Loucy (cell line): ENCODE measurements at regions not wholly inside any gene's neighbourhood (a gene's known extent, or its start where the extent isn't known, plus 50 kb on each side); places are given as distances from the start of the nearest gene placed in this dataset.

Experiments
- CTCF ChIP-seq: fragments of 200-600 bp; sonication (generic); conservative IDR thresholded peaks from 2 replicates; pipeline ENCODE4 v1.5.1; 2014; ENCODE audit warnings: mild to moderate bottlenecking, antibody characterized with exemption, low read length
- EZH2phosphoT487 ChIP-seq: fragments of 200-600 bp; IDR thresholded peaks from 2 replicates; pipeline ENCODE4 v1.6.1; 2018; ENCODE audit warnings: antibody characterized with exemption, mild to moderate bottlenecking, moderate library complexity, borderline replicate concordance

DNA sequence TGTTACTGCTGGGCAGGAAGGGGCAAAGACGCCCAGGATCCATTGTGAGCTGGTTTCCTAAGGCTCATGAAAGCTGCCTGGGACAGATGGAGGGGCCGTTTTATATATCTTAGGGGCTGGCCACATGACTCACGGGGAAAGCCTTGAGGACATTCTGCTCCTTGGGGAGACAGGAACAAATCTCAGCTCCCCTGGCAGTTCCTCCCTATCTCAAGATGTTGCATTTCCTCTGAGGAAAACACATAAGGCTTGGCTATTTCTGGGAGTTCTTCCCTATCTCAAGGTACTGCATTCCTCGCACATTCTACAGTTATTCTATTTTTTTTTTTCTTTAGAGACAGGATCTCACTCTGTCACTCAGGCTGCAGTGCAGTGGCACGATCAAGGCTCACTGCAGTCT lies 804.6 kb upstream of the TENM3 start:
- no peak for TF ChIP-seq CTCF
- no peak for TF ChIP-seq EZH2phosphoT487
